GM12873 (cell line): ENCODE measurements at regions not wholly inside any gene's neighbourhood (a gene's known extent, or its start where the extent isn't known, plus 50 kb on each side); places are given as distances from the start of the nearest gene placed in this dataset.

ENCODE experiments used
- TF ChIP-seq, protein P1 (sequence below): IDR thresholded peaks from 2 replicates; pipeline ENCODE4 v1.5.1; 2012; ENCODE audit warnings: low read depth, mild to moderate bottlenecking, moderate library complexity, low read length, control low read depth; ENCODE audit not compliant: insufficient read depth; ENCODE audit errors: missing control alignments

DNA sequence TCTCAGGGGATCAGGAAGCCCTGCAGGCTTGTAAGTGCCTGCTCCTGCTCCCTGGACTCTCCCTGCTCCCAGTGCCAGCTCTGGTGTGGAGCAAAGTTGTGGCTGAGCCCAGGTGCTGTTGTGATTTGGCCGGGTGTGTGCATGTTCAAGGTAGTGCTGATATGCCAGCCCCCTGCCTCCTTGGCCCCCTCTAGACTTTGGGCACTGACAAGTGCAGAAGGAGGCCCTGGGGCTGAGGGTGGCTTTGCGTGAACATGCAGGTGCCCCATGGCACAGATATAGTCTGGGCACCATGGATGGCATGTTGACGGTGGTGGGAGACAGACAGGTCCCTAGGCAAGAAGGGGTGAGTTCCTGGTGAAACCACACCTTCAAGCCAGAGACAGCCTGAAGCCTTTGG lies 441.6 kb upstream of the CDH8 start:
- TF ChIP-seq, protein P1, sequence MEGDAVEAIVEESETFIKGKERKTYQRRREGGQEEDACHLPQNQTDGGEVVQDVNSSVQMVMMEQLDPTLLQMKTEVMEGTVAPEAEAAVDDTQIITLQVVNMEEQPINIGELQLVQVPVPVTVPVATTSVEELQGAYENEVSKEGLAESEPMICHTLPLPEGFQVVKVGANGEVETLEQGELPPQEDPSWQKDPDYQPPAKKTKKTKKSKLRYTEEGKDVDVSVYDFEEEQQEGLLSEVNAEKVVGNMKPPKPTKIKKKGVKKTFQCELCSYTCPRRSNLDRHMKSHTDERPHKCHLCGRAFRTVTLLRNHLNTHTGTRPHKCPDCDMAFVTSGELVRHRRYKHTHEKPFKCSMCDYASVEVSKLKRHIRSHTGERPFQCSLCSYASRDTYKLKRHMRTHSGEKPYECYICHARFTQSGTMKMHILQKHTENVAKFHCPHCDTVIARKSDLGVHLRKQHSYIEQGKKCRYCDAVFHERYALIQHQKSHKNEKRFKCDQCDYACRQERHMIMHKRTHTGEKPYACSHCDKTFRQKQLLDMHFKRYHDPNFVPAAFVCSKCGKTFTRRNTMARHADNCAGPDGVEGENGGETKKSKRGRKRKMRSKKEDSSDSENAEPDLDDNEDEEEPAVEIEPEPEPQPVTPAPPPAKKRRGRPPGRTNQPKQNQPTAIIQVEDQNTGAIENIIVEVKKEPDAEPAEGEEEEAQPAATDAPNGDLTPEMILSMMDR, result no peak

DNA sequence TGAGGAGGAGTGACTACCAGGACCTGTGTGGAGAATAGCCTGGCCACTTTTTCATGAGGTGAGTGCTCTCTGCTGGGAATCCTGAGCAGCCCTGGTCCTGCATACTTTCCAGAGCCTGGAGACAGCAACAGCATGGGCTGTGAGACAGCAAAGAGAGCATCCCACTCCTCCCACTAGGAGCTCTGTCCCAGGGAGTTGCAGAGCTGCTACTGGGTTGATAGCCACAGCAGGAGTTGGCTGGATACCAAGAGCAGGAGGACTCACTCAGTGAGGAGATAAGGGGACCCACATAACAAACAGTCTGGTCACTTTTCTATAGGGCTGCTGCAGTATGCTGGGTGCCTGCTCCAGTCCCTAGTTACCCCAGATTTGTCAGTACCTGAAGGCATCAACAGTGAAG lies 439.3 kb upstream of the CDH8 start:
- TF ChIP-seq, protein P1, result no peak

DNA sequence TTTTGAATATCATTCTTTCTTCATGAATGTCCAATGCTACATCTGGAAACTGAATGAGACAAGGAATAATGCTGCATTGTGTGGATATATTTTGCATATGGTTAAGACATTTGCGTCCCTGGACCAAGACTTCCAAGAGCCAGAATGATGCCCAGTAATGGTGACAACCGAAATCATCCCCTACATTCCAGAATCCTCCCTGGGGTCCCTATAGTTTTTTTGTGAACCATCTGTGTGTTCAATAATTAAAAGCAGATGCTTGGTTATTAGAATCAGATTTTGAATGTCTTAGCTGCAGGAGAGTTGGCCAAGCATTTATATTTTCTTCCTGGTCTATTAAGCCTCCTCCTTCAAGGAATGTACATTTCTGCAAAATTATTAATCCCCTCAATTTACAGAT lies 426.7 kb upstream of the CDH8 start:
- TF ChIP-seq, protein P1, result no peak

DNA sequence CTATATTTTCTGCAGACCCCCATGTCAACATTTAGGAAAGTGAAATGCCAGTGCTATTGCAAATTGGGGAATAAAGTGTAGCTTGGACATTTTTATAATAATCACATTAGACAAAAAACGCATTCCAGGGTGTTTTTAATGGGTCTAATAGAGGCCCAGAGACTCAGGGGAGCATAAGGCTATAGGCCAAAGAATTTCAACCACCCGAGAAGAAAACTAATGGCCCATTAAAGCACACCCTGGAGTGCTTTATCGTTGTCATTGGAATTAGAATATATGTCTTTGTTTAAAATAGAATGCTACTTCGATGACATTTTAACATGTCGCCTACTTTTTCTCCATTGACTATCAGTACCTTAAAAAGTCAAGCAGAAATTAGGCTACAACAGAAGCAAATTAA lies 414.1 kb upstream of the CDH8 start:
- TF ChIP-seq, protein P1, result no peak

DNA sequence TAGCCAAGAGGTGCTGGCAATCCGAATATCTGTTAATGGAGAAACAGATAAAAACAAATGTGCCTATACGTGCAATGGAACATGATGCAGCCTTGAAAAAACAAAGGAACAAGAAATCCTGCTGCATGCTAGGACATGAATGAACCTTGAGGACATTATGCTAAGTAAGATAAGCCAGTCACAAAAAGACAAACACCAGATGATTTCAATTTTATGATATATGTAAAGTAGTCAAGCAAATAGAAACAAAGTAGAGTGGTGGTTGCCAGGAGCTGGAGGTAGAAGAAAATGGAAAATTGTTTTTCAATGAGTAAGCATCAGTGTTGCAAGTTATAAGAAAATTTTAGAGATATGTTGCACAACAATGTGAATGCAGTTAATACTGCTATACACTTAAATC lies 409.7 kb upstream of the CDH8 start:
- TF ChIP-seq, protein P1, result no peak

DNA sequence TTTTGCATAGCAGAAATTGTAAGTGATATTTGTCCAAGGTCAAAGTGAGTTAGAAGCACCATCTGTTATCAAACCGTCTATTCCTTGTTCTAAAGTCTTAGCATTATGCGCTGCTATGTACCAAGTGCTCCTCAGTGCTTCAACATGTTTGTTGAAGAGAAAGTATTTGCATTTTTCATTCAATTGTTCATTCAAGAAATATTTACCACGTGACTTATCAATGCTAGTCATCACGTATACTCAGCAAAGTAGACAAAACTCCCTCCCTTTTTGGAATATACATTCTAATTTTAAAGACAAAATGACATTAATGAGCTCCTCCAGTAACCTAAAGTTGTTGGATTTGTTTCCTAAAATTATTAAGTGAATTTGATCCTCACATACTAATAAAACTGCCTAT lies 388.0 kb upstream of the CDH8 start:
- TF ChIP-seq, protein P1, result no peak

DNA sequence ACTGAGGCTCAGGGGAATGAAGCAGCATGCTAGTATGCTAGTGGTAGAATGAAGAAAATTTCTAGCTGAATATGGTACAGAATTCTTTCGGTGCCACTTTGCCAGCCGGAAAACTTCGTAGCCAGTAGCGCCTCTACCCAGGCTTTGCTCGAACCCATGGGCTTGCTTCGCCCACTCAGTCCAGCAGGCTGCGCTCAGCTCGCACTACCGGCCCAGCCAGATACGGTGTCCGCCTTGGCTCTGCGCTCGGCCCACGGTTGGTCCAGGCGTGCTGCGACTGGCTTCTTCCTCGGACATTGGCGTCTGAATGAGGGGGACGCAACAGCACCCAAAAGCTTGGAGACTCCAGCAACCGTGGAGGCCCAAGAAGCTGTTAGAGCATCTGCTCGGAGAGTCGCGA lies 372.5 kb upstream of the CDH8 start:
- TF ChIP-seq, protein P1, result no peak
